Ecto neural progenitor cell (in vitro differentiated cells): ENCODE measurements at regions not wholly inside any gene's neighbourhood (a gene's known extent, or its start where the extent isn't known, plus 50 kb on each side); places are given as distances from the start of the nearest gene placed in this dataset.
"Not testable (repeated sequence)": the region's sequence is repeated elsewhere in the genome, so short reads cannot be mapped to it uniquely, and the experiment has no call there.

Experiments used
- DNase-seq: peaks from one replicate; pipeline ENCODE4 v3.0.0-alpha.2; 2018; ENCODE audit warnings: low spot score

- DNase-seq, result no peak
These were observed 53.3 kb downstream of the TANC2 start for GRCh38 chr17:63019138-63019873.

DNA sequence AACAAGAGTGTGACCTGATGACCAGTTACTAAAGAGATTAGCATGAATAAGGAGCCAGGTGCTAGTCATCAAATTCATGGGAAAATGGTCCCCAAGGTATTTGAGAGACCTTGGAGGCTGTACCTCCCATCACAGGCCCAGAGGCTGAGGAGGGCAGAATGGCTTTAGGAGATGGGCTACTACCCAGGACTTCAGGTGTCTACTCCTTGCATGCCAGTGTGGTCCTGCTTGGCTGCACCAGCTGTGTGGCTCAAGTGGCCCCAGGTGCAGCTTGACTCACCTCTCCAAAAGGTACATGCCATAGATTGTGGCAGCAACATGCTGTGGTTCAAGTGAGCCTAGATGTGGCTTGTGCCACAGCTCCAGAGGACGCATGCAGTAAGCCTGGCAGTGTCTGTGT is 56.5 kb downstream of the TANC2 start:
- DNase-seq, result no peak

GRCh38 chr17:63023049-63023448 is 57.0 kb downstream of the TANC2 start:
- no peak for DNase-seq

GRCh38 chr17:63024201-63024600 is 58.2 kb downstream of the TANC2 start:
- DNase-seq, result no peak

- no peak for DNase-seq
These were observed 58.7 kb downstream of the TANC2 start for GRCh38 chr17:63024716-63025115.

DNA sequence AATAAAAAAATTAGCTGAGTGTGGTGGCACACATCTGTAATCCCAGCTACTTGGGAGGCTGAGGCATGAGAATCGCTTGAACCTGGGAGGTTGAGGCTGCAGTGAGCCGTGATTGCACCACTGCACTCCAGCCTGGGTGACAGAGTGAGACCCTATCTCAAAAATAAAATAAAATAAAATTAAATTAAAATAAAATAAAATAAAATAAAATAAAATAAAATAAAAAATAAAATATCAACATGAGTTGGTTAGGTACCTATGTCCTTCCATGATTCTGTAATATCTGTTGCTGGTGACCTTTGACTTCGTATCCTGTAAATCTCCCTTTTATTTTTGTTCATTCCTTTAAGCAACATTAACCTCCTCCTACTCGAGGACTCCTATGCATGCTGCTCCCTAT is 59.6 kb downstream of the TANC2 start:
- not testable (repeated sequence) for DNase-seq

- DNase-seq, result no peak
These were observed 63.5 kb downstream of the TANC2 start for GRCh38 chr17:63029541-63029940.

GRCh38 chr17:63032142-63032541 is 66.1 kb downstream of the TANC2 start:
- no peak for DNase-seq

GRCh38 chr17:63033142-63033541 is 67.1 kb downstream of the TANC2 start:
- no peak for DNase-seq

DNA sequence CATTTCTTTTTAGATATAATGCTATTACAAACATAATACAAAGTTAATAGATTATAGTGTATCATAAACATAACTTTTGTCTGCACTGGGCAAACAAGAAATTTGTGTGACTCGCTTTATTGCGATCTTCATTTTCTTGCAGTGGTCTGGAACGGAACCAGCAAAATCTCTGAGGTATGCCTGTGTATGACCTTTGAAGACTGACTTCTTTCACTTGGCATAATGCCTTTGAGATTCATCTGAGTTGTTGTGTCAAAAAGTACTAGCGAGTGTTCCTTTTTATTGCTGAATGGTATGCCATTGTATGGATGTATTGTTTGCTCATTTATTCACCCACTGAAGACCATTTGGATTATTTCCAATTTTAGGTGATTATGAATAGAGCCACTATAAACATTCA is 69.2 kb downstream of the TANC2 start:
- DNase-seq, result no peak

DNA sequence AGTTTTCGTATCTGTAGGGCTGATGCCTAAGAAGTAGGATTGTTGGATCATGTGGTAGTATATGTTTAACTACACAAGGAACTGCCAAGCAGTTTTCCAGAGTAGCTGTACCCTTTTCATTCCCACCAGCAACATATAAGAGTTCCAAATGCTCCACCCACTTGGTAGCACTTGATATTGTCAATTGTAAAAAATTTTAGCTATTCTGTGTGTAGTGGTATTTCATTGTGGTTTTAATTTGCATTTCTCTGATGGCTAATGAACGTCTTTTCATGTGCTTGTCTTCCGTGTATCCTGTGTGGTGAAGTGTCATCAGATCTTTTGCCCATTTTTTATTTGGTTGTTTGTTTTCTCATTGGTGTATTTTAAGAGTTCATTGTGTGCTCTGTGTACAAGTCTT is 69.7 kb downstream of the TANC2 start:
- DNase-seq, result no peak

DNA sequence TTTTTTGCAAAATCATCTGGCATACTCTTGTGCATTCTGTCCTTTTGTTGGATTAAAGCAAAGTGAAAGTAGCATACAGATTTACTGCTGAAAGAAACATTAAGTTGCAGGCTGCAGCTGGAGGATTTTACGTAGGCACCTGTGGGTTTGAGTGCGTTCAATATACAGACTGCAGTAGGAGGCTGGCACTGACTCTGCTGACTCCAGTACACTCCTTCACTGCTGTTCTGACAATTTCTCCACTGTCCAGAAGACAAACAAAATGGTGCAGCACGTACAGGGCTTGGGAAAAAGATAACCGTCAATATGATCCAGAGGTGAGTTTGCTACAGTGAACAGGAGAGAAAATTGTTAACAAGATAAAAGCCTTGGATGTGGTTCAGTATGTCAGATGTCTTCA is 73.3 kb downstream of the TANC2 start:
- DNase-seq, result no peak

GRCh38 chr17:63039899-63040602 is 74.0 kb downstream of the TANC2 start:
- DNase-seq, result no peak

GRCh38 chr17:63040816-63041215 is 74.8 kb downstream of the TANC2 start:
- DNase-seq, result no peak

DNA sequence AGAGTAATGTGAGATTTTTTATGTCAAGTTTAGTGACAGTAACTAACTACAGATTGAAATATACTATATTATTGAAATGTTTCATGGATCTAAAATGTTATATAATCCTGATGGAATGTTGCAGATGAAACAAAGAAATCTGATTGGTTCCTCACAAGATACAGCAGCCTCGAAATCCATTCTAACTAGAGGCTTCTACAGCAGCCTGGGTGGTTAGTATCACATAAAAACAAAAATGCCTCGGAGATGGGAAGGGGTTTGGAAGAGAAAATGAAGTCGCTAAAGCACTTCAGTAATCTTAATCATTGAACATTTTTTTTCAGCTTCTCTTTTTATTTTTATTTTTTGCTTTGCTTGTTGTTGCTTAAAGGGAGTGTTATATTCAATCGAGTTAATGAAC is 75.2 kb downstream of the TANC2 start:
- no peak for DNase-seq

DNA sequence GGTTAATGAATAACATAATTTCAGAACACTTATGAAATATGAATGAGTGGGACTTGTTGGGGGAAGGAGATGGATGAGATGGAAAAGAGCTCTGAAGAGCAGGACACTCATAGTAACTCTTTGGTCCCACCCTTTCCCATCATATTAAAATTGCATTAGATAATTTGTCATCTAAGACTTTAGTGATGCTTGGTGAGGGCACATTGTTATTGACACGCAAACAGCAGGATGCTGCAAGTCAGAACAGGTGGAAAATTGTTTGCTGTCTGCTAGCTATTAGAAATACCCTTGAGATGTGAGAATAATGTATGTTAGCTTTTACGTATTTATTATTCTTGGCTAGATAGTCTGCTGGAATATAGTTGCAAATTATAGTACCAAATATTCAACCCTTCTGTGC is 75.7 kb downstream of the TANC2 start:
- no peak for DNase-seq

DNA sequence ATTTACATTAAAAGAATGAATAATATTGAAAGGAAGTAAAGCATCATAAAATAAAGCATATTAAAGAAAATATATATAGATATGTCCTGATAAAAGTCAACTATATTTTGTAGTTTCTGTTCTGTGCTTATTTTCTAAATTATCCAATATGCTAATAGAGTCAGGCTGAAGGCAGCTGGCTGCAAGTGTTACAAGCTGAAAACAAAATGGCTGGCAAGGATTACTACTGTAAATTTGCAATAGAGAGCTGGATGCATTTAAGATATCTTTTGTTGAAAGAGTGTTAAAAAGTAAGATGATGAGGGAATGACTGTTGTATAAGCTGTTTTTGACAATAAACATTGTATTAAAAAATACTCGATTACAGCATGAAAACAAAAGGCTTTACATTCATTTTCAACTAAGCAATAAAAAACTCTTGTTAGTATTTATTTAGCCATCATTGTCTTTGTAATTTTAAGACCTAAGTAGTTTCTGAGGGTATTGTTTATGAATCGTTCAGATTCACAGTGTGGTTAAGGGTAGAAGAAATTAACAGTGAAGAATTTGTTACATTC is 76.3 kb downstream of the TANC2 start:
- DNase-seq, result no peak

DNA sequence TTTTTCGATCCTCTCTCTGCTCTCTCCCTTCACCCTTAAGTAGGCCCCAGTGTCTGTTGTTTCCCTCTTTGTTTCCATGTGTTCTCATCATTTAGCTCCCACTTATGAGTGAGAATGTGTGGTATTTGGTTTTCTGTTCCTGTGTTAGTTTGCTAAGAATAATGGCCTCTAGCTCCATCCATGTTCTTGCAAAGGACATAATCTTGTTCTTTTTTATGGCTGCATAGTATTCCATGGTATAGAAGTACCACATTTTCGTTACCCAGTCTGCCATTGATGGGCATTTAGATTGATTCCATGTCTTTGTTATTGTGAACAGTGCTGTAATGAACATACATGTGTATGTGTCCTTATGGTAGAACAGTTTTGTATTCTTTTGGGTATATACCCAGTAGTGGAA is 91.5 kb downstream of the TANC2 start:
- DNase-seq, result not testable (repeated sequence)

GRCh38 chr17:63066158-63066813 is 100.3 kb downstream of the TANC2 start:
- DNase-seq, result no peak

GRCh38 chr17:63069245-63069644 is 103.2 kb downstream of the TANC2 start:
- DNase-seq, result no peak

DNA sequence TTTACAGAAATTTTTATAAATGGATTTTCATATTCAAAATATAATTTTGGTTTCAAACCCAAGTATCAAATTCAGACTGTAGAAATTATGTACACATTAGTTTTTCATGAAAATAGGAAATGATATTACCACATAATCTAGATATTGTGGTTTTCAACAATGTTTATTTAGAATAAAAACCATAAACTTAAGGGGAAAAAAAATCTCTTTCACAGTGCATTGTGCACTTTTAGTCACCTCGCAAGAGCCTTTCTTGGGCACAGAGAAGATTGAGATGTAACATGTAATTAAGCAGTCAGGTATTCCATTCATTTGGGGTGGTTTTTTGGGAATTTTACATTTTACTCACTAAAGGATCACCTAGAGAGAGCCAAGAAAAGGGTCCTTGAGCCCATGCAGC is 104.0 kb downstream of the TANC2 start:
- no peak for DNase-seq

DNA sequence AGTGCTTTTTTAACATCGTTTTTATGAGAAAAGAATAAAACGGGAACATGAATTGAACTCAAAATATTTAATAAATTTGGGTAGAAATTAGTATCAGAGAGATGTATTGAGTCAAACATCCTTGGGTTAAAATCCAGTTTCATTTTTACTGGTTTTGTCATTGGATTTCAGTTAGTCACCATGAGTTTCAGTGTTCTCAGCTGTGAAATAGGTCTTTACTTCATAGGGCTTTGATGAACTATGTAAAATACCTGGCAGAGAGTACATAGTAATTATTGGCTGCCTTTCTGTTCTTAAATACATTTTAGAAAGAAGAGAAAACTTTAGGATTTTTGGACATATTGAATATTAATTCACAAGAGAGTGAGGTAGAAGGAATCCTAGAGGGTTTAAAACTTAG is 105.8 kb downstream of the TANC2 start:
- DNase-seq, result no peak

GRCh38 chr17:63075969-63076368 is 109.9 kb downstream of the TANC2 start:
- no peak for DNase-seq
